HG03521 (cell line): ENCODE measurements at regions not wholly inside any gene's neighbourhood (a gene's known extent, or its start where the extent isn't known, plus 50 kb on each side); places are given as distances from the start of the nearest gene placed in this dataset.

Experiments
- ATAC-seq: cut with Tn5 transposase; IDR thresholded peaks from one replicate; pipeline ENCODE4 v1.9.1; 2021; ENCODE audit warnings: mild to moderate bottlenecking, moderate library complexity; ENCODE audit not compliant: unreplicated experiment

- ATAC-seq: no peak
Measured at GRCh38 chr18:34159691-34160185, 65.0 kb downstream of the NOL4 start.

DNA sequence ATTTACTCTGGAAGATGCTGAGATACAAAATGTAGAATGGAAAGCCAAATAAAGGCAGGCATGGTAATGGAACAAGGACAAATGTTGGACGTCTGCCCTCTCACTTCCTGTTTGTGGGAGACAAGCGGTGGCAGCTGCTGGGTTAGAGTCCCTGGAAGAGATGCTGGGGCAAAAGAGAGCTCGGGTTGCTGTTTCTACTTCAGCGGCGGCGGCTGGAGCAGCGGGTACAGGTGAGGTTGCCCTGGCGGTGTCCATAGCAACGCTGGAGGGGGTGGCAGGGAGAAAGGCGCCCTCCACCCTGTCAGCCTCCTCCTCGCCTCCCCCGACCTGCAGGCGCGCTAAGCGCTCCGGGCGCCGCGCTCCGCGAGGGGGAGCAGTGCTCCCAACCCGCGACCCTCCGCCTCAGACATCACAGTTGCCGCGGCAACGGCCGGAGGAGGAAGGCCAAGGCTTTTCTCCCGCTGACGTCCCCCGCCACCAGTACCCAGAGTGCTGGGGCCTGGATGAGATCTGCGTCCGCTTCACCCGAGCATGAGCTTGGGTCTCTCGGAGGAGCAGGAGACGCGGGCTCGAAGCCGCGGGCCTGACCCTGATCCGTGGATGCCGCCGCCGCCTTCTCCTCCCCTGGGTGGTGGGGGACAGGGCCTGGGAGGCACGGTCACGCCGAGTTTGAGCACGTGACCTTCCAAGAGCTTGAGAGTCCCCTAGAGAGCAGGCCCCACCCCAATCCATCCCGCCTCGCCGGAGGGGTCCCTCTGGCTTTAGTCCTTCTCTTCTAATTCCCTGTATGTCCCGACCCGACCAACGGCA, 65.6 kb downstream of the NOL4 start:
- no peak for ATAC-seq

DNA sequence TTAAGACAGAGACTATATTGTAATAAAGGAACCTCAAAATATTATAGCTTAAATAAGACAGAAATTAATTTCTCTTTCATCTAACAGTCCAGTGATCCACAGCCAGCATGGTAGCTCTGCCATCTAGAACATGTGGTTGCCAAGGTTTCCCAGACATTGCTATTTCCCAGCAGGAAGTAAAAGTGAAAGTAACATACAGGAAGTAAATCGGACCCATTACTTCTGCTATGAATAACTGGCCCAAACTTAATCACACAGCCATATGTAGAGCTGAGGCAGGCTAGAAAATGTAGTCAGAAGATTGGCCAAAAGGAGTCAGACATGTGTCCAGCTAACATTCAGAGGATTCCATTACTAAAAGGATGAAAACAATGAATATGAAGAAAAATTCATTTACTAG, 71.0 kb downstream of the NOL4 start:
- ATAC-seq: no peak

DNA sequence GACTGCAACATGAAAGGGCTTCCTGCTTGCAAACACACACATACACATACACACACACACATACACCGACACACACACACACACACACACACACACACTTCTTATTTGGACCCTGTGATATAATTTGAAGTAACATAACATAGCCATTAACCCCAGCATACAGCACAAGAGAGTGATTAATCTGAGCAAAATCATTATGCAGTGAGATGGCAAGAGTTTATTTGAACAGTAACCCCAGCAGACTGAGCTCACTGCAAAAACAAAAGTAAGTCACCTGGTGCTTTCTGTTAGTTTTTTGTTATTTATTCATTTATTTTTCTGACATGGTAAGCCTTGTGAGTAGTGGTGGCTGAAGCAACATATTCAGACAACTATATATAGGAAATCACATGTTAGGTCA, 93.7 kb downstream of the NOL4 start:
- ATAC-seq: no peak

GRCh38 chr18:34128436-34128835, 96.3 kb downstream of the NOL4 start:
- no peak for ATAC-seq

DNA sequence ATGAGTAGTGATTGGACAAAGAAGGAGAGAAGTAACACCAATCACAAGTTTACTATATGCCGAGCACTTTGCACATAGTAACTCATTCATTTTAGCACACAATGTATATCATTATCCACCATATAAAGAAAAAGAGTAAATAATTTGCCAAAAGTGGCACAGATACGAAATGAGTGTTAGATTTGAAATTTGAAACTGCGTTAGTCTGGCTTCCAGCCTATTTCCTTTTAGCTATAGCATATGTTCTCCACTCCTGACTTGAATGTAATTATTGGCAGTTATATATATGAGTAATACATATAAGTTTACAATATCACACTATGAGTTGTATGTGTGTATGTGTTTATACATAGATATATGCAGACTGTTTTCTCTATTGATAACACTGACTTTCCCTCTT, 98.6 kb downstream of the NOL4 start:
- ATAC-seq: no peak

GRCh38 chr18:34122724-34123334, 101.9 kb downstream of the NOL4 start:
- peak; percentile 87 for ATAC-seq

- ATAC-seq: no peak
Measured at GRCh38 chr18:34121200-34121721, 103.5 kb downstream of the NOL4 start.

DNA sequence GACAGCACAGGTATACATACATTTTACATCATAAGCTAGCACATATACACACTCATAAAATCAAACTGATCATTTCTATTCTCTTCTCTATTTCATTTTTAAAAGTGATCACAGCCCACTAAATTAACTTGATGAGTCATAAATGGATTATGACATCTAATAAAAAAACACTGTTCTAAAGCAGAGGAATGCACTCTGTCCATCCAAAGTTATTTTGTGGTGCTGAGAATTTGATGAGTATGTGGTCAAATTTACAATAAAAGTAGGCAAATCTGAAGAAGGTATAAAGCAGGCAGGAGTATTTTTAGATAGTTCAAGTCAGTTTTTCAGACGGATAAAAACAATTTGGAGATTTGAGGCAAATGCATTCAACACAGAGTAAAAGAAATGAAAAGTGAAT, 104.4 kb downstream of the NOL4 start:
- no peak for ATAC-seq

GRCh38 chr18:34117319-34117718, 107.4 kb downstream of the NOL4 start:
- no peak for ATAC-seq

DNA sequence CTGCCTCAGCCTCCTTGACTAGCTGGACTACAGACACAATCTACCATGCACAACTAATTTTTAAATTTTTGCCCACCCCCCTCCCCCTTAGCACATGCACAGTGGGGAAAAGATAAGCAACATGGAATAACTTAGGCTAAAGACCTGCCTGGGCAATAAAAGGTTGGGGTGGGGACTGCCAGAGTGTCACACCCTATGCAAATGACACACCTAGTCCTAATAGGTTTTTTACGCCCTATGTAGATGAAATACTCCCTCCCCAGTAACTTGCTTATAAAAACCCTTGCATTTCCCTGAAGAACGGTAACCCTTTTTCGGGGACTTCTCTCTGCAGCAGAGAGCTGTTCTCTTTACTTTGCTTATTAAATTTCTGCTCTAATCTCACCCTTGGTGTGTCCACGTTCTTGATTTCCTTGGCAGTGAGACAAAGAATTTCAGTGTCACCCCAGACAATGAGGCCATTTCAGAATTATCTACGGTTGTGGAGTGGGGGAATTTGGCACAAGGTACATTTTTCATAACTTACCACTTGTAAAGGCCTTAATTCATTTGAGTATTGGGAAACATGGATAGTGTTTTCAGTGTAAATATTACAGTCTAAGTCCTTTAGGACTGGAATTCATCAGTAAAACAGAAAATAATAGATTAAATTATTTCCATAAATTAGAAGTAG, 109.2 kb downstream of the NOL4 start:
- no peak for ATAC-seq

- no peak for ATAC-seq
Measured at GRCh38 chr18:34114996-34115395, 109.7 kb downstream of the NOL4 start.

- no peak for ATAC-seq
Measured at GRCh38 chr18:34108206-34108605, 116.5 kb downstream of the NOL4 start.

DNA sequence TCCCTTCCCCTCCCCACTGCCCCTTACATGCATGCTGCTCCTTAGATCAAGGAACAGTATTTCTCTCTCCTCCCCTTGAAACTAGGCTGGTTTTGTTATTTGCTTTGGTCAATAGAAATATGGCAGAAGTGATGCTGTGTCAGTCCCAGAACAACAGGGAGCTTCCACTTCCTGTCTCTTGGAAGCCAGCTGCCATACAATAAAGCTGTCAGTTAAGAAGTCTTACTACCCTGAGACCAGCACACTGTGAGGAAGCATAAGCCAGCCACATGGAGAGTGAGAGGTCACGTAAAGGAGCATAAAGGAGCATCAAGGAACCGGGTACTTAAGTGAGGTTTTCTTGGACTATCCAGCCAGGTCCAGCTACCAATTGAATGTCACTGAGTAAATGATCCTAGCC, 126.6 kb downstream of the NOL4 start:
- no peak for ATAC-seq

- ATAC-seq: no peak
Measured at GRCh38 chr18:34097312-34097711, 127.4 kb downstream of the NOL4 start.

- ATAC-seq: no peak
Measured at GRCh38 chr18:34094148-34094547, 130.6 kb downstream of the NOL4 start.

DNA sequence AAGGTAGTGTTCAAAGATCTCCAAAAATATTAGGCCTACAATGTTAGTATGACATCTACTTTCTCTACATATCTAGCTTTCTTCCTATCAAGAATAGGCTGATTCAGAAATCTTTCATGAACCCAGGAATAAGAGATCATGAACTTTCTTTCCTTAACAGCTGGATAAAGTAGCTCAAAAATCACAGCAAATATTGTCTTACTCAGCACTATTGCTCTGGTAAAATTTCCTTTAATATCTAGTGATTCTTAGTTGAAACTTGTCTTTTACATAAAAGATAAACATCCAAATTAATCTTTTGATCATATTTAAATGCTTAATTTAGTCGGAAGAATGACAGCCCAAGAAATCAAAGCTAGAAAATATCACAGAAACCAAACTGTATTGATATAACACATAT, 131.9 kb downstream of the NOL4 start:
- no peak for ATAC-seq

- ATAC-seq: no peak
Measured at GRCh38 chr18:34086370-34086769, 138.3 kb downstream of the NOL4 start.

- no peak for ATAC-seq
Measured at GRCh38 chr18:34085140-34085739, 139.5 kb downstream of the NOL4 start.

DNA sequence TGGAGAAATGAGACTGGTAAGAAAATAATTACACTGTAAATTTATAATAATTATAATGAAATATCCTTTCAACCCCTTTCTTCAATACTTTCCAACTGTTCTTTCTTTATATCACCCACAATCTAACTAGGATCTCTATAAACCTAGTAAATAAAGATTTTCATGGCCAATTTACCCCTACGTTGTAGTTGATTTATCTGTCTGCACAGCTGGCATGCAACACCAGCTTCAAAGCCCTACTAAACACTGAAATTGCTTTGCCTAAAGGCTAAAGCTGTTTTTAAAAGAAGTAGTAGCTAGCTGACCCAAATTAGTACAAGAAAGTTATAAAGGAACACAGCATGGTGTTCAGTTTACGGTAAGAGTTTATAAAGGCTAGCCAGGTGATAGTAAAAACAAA, 140.1 kb downstream of the NOL4 start:
- ATAC-seq: no peak

GRCh38 chr18:34083910-34084535, 140.7 kb downstream of the NOL4 start:
- ATAC-seq: no peak
